Upper lobe of right lung (tissue), 1 donor: ENCODE measurements at regions not wholly inside any gene's neighbourhood (a gene's known extent, or its start where the extent isn't known, plus 50 kb on each side); places are given as distances from the start of the nearest gene placed in this dataset.

ENCODE experiments used
- ATAC-seq: fragments of 200-7000 bp; cut with Tn5 transposase; one replicate; pipeline ENCODE4 v1.9.1; 2020; ENCODE audit warnings: mild to moderate bottlenecking, moderate library complexity
- DNase-seq: peaks from one replicate; pipeline ENCODE4 v3.0.0-alpha.2; 2020
- H3K27ac ChIP-seq: fragments of 200-600 bp; one replicate; pipeline ENCODE4 v1.8.0; 2022
- H3K27me3 ChIP-seq: fragments of 200-600 bp; one replicate; pipeline ENCODE4 v1.8.0; 2022; ENCODE audit warnings: mild to moderate bottlenecking
- H3K36me3 ChIP-seq: fragments of 200-600 bp; one replicate; pipeline ENCODE4 v1.8.0; 2022
- H3K4me1 ChIP-seq: fragments of 200-600 bp; one replicate; pipeline ENCODE4 v1.8.0; 2022
- H3K4me3 ChIP-seq: fragments of 200-600 bp; one replicate; pipeline ENCODE4 v1.8.0; 2022; ENCODE audit warnings: mild to moderate bottlenecking
- H3K9me3 ChIP-seq: fragments of 200-600 bp; one replicate; pipeline ENCODE4 v1.8.0; 2022
- intact Hi-C: fragments of 100-400 bp; cut with DNase I; formaldehyde crosslinking; loops from one replicate; pipeline ENCODE4 v1.11.0; 2022
- TF ChIP-seq, protein P1 (sequence below): fragments of 200-600 bp; IDR thresholded peaks from one replicate; pipeline ENCODE4 v1.8.0; 2022; ENCODE audit warnings: antibody characterized with exemption
- donor health status: DM: no; HTN: yes; CAD: no; lungs with severe emphysema.

DNA sequence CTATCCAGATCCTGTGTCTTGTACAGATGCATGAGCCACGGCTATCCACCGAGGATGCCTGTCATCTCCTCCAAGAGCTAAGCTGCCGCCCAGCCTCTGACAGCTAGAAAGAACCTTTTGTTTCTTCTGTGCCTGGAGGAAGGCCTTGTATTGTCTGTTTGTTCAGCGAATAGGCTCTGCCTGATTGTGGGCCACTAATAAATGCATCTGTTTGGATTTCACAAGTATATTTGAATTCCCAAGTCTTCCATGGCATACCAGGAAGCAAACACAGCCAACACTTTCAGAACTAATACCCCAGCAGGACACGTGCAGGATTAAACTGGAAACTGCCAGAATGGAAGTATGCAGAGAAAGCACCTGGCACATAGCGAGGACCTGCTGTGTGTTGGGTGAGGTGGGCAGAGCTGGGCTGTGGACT is 92.7 kb upstream of the NEURL1B start:
- no peaks in the 10 kb centered on the region for H3K4me1 ChIP-seq
- no peaks in the 10 kb centered on the region for H3K9me3 ChIP-seq
- DNase-seq (peak; percentile 22), ATAC-seq (no peak)
- intact Hi-C loops, result no loop called here
- H3K4me3 ChIP-seq, result no peak overlapping the region
- TF ChIP-seq, protein P1, sequence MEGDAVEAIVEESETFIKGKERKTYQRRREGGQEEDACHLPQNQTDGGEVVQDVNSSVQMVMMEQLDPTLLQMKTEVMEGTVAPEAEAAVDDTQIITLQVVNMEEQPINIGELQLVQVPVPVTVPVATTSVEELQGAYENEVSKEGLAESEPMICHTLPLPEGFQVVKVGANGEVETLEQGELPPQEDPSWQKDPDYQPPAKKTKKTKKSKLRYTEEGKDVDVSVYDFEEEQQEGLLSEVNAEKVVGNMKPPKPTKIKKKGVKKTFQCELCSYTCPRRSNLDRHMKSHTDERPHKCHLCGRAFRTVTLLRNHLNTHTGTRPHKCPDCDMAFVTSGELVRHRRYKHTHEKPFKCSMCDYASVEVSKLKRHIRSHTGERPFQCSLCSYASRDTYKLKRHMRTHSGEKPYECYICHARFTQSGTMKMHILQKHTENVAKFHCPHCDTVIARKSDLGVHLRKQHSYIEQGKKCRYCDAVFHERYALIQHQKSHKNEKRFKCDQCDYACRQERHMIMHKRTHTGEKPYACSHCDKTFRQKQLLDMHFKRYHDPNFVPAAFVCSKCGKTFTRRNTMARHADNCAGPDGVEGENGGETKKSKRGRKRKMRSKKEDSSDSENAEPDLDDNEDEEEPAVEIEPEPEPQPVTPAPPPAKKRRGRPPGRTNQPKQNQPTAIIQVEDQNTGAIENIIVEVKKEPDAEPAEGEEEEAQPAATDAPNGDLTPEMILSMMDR, result no peak
- no peaks in the 10 kb centered on the region for H3K36me3 ChIP-seq
- no peaks in the 10 kb centered on the region for H3K27me3 ChIP-seq
- H3K27ac ChIP-seq, result no peak overlapping the region

- Histone ChIP-seq H3K4me1 (no peaks in the 10 kb centered on the region), H3K4me3 (no peak overlapping the region), H3K9me3 (no peaks in the 10 kb centered on the region), H3K36me3 (no peaks in the 10 kb centered on the region), H3K27me3 (no peaks in the 10 kb centered on the region), H3K27ac (no peak overlapping the region)
- DNase-seq (peak; percentile 6), ATAC-seq (no peak)
- TF ChIP-seq, protein P1, result no peak
- intact Hi-C loops, result no loop called here
Observed at GRCh38 chr5:172546196-172546595, 91.9 kb upstream of the SH3PXD2B start.

GRCh38 chr5:172545291-172545801 is 91.0 kb upstream of the SH3PXD2B start:
- DNase-seq, result peak; percentile 46

GRCh38 chr5:172544371-172545095 is 90.2 kb upstream of the SH3PXD2B start:
- intact Hi-C loops, result no loop called here
- Histone ChIP-seq H3K4me1 (no peaks in the 10 kb centered on the region), H3K4me3 (no peak overlapping the region), H3K36me3 (no peaks in the 10 kb centered on the region), H3K27ac (no peak overlapping the region), H3K27me3 (no peaks in the 10 kb centered on the region), H3K9me3 (no peaks in the 10 kb centered on the region)
- peak; percentile 6 for DNase-seq
- ATAC-seq, result no peak
- TF ChIP-seq, protein P1, result no peak

More at GRCh38 chr5:172545291-172545801, 91.0 kb upstream of the SH3PXD2B start:
- intact Hi-C loops, result no loop called here
- H3K4me1 ChIP-seq, result no peaks in the 10 kb centered on the region
- H3K27ac ChIP-seq, result no peak overlapping the region
- TF ChIP-seq, protein P1, result no peak
- no peak overlapping the region for H3K4me3 ChIP-seq
- no peaks in the 10 kb centered on the region for H3K36me3 ChIP-seq
- no peak for ATAC-seq
- no peaks in the 10 kb centered on the region for H3K9me3 ChIP-seq
- H3K27me3 ChIP-seq, result no peaks in the 10 kb centered on the region

DNA sequence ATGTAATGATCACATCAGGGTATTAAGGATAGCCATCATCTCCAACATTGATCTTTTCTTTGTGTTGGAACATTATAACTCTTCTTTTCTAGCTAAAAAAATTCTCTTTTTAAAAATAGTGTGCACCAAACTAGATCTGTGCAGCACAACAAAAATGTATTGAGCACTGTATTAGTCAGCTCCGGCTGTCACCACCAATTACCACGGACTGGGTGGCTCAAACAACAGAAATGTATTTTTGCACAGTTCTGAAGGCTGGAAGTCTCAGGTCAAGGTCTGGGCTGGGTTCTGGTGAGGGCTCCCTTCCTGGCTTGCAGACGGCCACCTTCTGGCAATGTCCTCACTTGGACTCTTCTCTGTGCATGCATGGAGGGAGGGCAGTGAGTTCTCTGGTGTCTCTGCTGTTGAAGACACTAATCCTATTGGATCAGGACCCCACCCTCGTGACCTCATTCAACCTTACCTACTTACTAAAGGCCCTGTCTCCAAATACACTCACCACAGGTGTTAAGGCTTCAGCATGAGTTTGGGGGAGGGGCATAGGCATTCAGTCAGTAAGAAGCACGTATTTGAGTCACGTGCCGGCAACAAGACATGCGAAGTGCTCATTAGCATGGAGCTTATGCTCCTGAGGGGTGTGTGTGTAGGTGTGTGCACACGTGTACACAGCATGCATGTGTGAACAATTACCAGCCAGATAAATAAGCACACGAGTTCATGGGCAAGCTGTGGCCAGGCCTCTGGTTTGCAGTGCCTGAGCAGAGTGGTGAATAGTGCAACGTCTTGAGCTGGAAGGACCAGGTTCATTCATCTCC is 89.4 kb upstream of the SH3PXD2B start:
- H3K36me3 ChIP-seq, result no peaks in the 10 kb centered on the region
- ATAC-seq (no peak), DNase-seq (peak; percentile 18)
- intact Hi-C loops, result no loop called here
- H3K4me1 ChIP-seq, result no peaks in the 10 kb centered on the region
- no peak overlapping the region for H3K27ac ChIP-seq
- H3K4me3 ChIP-seq, result no peak overlapping the region
- TF ChIP-seq, protein P1, result no peak
- H3K27me3 ChIP-seq, result no peaks in the 10 kb centered on the region
- no peaks in the 10 kb centered on the region for H3K9me3 ChIP-seq
